AG09309 (cell line): ENCODE measurements at regions not wholly inside any gene's neighbourhood (a gene's known extent, or its start where the extent isn't known, plus 50 kb on each side); places are given as distances from the start of the nearest gene placed in this dataset.

Experiments used
- DNase-seq: peaks from one replicate; pipeline ENCODE4 v3.0.0-alpha.2; 2010; ENCODE audit warnings: low read depth
- H3K4me3 ChIP-seq: 2 replicates; pipeline ENCODE4 v1.5.1; 2011; ENCODE audit warnings: mild to moderate bottlenecking, low read depth, low read length, moderate library complexity; ENCODE audit not compliant: control insufficient read depth
- CTCF ChIP-seq: IDR thresholded peaks from 2 replicates; pipeline ENCODE4 v1.5.1; 2011; ENCODE audit warnings: mild to moderate bottlenecking, low read depth, low read length, inconsistent platforms; ENCODE audit not compliant: insufficient read depth, control insufficient read depth; ENCODE audit errors: missing control alignments

GRCh38 chr6:87793315-87793714, 91.3 kb upstream of the AKIRIN2 start:
- no peak overlapping the region for H3K4me3 ChIP-seq
- DNase-seq: no peak
- TF ChIP-seq CTCF: no peak

- DNase-seq: no peak
- TF ChIP-seq CTCF: no peak
- no peak overlapping the region for H3K4me3 ChIP-seq
These were observed 89.9 kb upstream of the AKIRIN2 start for GRCh38 chr6:87791982-87792381.

- H3K4me3 ChIP-seq: no peak overlapping the region
- DNase-seq: no peak
- TF ChIP-seq CTCF: no peak
These were observed 89.5 kb upstream of the AKIRIN2 start for GRCh38 chr6:87791485-87791884.

GRCh38 chr6:87791029-87791428, 89.0 kb upstream of the AKIRIN2 start:
- no peak overlapping the region for H3K4me3 ChIP-seq
- no peak for TF ChIP-seq CTCF
- DNase-seq: no peak

GRCh38 chr6:87789900-87790290, 87.9 kb upstream of the AKIRIN2 start:
- DNase-seq: no peak
- no peak overlapping the region for H3K4me3 ChIP-seq
- no peak for TF ChIP-seq CTCF

- no peak for TF ChIP-seq CTCF
- H3K4me3 ChIP-seq: no peak overlapping the region
- DNase-seq: peak; percentile 33
These were observed 87.3 kb upstream of the AKIRIN2 start for GRCh38 chr6:87789198-87789899.
